ENCODE measurements at regions not wholly inside any gene's neighbourhood (a gene's known extent, or its start where the extent isn't known, plus 50 kb on each side); places are given as distances from the start of the nearest gene placed in this dataset.
"Not testable (repeated sequence)": the region's sequence is repeated elsewhere in the genome, so short reads cannot be mapped to it uniquely, and the experiment has no call there.

GRCh38 chr3:106317141-106318055, 448.6 kb upstream of the CBLB start:
- CTCF ChIA-PET = interaction anchor here (0.5 to 1.1 kb wide), 4 partner anchors 24 to 768 kb away, joined by 3 to 4 read pairs (median 3); no protein-coding TSS in a partner anchor

DNA sequence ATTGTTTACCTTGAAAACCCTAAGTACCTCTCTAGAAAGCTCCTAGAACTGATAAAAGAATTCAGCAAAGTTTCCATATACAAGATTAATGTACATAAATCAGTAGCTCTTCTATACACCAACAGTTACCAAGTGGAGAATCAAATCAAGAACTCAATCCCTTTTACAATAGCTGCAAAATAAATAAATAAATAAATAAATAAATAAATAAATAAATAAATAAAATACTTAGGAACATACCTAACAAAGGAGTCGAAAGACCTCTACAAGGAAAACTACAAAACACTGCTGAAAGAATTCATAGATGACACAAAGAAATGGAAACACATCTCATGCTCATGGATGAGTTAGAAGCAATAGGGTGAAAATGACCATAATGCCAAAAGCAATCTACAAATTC, 452.6 kb upstream of the CBLB start:
- POLR2A ChIA-PET = interaction anchor here (0.7 kb wide), 1 partner anchor 9 kb away, joined by 3 read pairs; no protein-coding TSS in a partner anchor
- peaks cover 14% of the 10 kb centered on the region for H3K9me3 Mint-ChIP-seq (ENCODE audit: unreplicated experiment)
- DNase-seq (ENCODE audit: unreplicated experiment); H3K36me3 Mint-ChIP-seq (ENCODE audit: insufficient read depth, unreplicated experiment); H3K27me3 Mint-ChIP-seq (ENCODE audit: insufficient read depth, unreplicated experiment); BruUV-seq (replicated peaks); CTCF ChIA-PET; H3K4me3 Mint-ChIP-seq (ENCODE audit: unreplicated experiment); H3K4me1 Mint-ChIP-seq (ENCODE audit: insufficient read depth, unreplicated experiment); H3K27ac Mint-ChIP-seq (ENCODE audit: low read depth, unreplicated experiment); intact Hi-C loops (cut with micrococcal nuclease): not testable (repeated sequence)

More at GRCh38 chr3:106317141-106318055, 448.6 kb upstream of the CBLB start:
- TF ChIP-seq, protein P1, sequence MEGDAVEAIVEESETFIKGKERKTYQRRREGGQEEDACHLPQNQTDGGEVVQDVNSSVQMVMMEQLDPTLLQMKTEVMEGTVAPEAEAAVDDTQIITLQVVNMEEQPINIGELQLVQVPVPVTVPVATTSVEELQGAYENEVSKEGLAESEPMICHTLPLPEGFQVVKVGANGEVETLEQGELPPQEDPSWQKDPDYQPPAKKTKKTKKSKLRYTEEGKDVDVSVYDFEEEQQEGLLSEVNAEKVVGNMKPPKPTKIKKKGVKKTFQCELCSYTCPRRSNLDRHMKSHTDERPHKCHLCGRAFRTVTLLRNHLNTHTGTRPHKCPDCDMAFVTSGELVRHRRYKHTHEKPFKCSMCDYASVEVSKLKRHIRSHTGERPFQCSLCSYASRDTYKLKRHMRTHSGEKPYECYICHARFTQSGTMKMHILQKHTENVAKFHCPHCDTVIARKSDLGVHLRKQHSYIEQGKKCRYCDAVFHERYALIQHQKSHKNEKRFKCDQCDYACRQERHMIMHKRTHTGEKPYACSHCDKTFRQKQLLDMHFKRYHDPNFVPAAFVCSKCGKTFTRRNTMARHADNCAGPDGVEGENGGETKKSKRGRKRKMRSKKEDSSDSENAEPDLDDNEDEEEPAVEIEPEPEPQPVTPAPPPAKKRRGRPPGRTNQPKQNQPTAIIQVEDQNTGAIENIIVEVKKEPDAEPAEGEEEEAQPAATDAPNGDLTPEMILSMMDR (IDR thresholded peaks at IDR 0.05; ENCODE audit: unreplicated experiment) = no peak
- no peak overlapping the region for H3K4me3 Mint-ChIP-seq (ENCODE audit: unreplicated experiment)
- no peak overlapping the region for H3K27ac Mint-ChIP-seq (ENCODE audit: low read depth, unreplicated experiment)
- POLR2A ChIA-PET = no interaction called here
- no peaks in the 10 kb centered on the region for H3K4me1 Mint-ChIP-seq (ENCODE audit: insufficient read depth, unreplicated experiment)
- H3K36me3 Mint-ChIP-seq (ENCODE audit: insufficient read depth, unreplicated experiment) = no peaks in the 10 kb centered on the region
- no TSS peak for BruUV-seq (replicated peaks)
- no peaks in the 10 kb centered on the region for H3K9me3 Mint-ChIP-seq (ENCODE audit: unreplicated experiment)
- intact Hi-C loops (cut with micrococcal nuclease) = no loop called here
- DNase-seq (ENCODE audit: unreplicated experiment) = no peak
- H3K27me3 Mint-ChIP-seq (ENCODE audit: insufficient read depth, unreplicated experiment) = no peaks in the 10 kb centered on the region

- Mint-ChIP-seq H3K36me3 (ENCODE audit: insufficient read depth, unreplicated experiment) (no peaks in the 10 kb centered on the region), H3K27me3 (ENCODE audit: insufficient read depth, unreplicated experiment) (no peaks in the 10 kb centered on the region), H3K27ac (ENCODE audit: low read depth, unreplicated experiment) (no peak overlapping the region), H3K4me3 (ENCODE audit: unreplicated experiment) (no peak overlapping the region), H3K4me1 (ENCODE audit: insufficient read depth, unreplicated experiment) (no peaks in the 10 kb centered on the region), H3K9me3 (ENCODE audit: unreplicated experiment) (peaks cover 14% of the 10 kb centered on the region)
- ChIA-PET POLR2A (interaction anchor here (0.9 to 1.3 kb wide), 2 partner anchors 10 to 12 kb away, joined by 3 to 6 read pairs; no protein-coding TSS in a partner anchor), CTCF (no interaction called here)
- TF ChIP-seq, protein P1 (IDR thresholded peaks at IDR 0.05; ENCODE audit: unreplicated experiment) = no peak
- no TSS peak for BruUV-seq (replicated peaks)
- DNase-seq (ENCODE audit: unreplicated experiment) = no peak
- intact Hi-C loops (cut with micrococcal nuclease) = no loop called here
These were observed 454.8 kb upstream of the CBLB start for GRCh38 chr3:106323586-106323985.

- intact Hi-C loops (cut with micrococcal nuclease) = no loop called here
- H3K4me1 Mint-ChIP-seq (ENCODE audit: insufficient read depth, unreplicated experiment) = no peaks in the 10 kb centered on the region
- H3K36me3 Mint-ChIP-seq (ENCODE audit: insufficient read depth, unreplicated experiment) = no peaks in the 10 kb centered on the region
- DNase-seq (ENCODE audit: unreplicated experiment) = no peak
- H3K27ac Mint-ChIP-seq (ENCODE audit: low read depth, unreplicated experiment) = no peak overlapping the region
- H3K9me3 Mint-ChIP-seq (ENCODE audit: unreplicated experiment) = peaks cover 14% of the 10 kb centered on the region
- BruUV-seq (replicated peaks) = no TSS peak
- CTCF ChIA-PET = interaction anchor here (0.7 kb wide), 1 partner anchor 25 kb away, joined by 4 read pairs; no protein-coding TSS in a partner anchor
- H3K27me3 Mint-ChIP-seq (ENCODE audit: insufficient read depth, unreplicated experiment) = no peaks in the 10 kb centered on the region
- TF ChIP-seq, protein P1 (IDR thresholded peaks at IDR 0.05; ENCODE audit: unreplicated experiment) = no peak
- no peak overlapping the region for H3K4me3 Mint-ChIP-seq (ENCODE audit: unreplicated experiment)
- POLR2A ChIA-PET = interaction anchor here (0.7 to 0.8 kb wide), 2 partner anchors 19 to 52 kb away, joined by 3 to 4 read pairs; no protein-coding TSS in a partner anchor
These were observed 458.3 kb upstream of the CBLB start for GRCh38 chr3:106326941-106327695.
